ENCODE measurements at regions not wholly inside any gene's neighbourhood (a gene's known extent, or its start where the extent isn't known, plus 50 kb on each side); places are given as distances from the start of the nearest gene placed in this dataset.

DNA sequence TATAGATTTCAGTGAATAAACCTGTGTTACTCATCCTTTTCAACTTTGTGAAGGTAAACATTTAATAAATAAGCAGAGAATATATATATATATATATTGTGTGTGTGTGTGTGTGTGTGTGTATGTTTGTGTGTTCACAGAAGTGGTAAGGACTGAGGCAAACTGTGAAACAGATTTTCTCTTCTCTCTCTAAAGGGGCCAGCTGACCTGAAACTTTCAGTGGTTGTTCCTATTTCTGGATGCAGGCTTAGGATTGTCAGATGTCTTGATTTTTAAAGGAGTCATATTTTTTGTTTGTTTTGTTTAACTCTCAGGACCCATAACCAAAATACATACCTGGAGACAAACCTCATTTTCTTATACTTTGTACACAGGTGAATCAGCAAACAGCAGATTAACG lies 714.9 kb upstream of the MEF2C start:
- TF ChIP-seq, protein P1, sequence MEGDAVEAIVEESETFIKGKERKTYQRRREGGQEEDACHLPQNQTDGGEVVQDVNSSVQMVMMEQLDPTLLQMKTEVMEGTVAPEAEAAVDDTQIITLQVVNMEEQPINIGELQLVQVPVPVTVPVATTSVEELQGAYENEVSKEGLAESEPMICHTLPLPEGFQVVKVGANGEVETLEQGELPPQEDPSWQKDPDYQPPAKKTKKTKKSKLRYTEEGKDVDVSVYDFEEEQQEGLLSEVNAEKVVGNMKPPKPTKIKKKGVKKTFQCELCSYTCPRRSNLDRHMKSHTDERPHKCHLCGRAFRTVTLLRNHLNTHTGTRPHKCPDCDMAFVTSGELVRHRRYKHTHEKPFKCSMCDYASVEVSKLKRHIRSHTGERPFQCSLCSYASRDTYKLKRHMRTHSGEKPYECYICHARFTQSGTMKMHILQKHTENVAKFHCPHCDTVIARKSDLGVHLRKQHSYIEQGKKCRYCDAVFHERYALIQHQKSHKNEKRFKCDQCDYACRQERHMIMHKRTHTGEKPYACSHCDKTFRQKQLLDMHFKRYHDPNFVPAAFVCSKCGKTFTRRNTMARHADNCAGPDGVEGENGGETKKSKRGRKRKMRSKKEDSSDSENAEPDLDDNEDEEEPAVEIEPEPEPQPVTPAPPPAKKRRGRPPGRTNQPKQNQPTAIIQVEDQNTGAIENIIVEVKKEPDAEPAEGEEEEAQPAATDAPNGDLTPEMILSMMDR (IDR thresholded peaks at IDR 0.05): no peak
- TF ChIP-seq POLR2A (IDR thresholded peaks at IDR 0.05): no peak
